ENCODE measurements at regions not wholly inside any gene's neighbourhood (a gene's known extent, or its start where the extent isn't known, plus 50 kb on each side); places are given as distances from the start of the nearest gene placed in this dataset.

GRCh38 chr3:59442046-59442445 lies 392.2 kb upstream of the CFAP20DC start:
- DNase-seq: no peak

GRCh38 chr3:59440285-59441028 lies 390.6 kb upstream of the CFAP20DC start:
- no peak for DNase-seq

GRCh38 chr3:59438492-59438891 lies 388.7 kb upstream of the CFAP20DC start:
- DNase-seq: no peak

- DNase-seq: no peak
Observed at GRCh38 chr3:59436164-59436958, 386.5 kb upstream of the CFAP20DC start.

GRCh38 chr3:59433546-59433945 lies 383.7 kb upstream of the CFAP20DC start:
- no peak for DNase-seq

GRCh38 chr3:59432665-59433064 lies 382.8 kb upstream of the CFAP20DC start:
- no peak for DNase-seq

GRCh38 chr3:59430341-59430740 lies 380.5 kb upstream of the CFAP20DC start:
- DNase-seq: no peak

- no peak for DNase-seq
Observed at GRCh38 chr3:59429198-59429597, 379.4 kb upstream of the CFAP20DC start.

- DNase-seq: no peak
Observed at GRCh38 chr3:59426821-59427565, 377.2 kb upstream of the CFAP20DC start.

- peak; percentile 20 to 43 for DNase-seq
Observed at GRCh38 chr3:59425942-59426341, 376.1 kb upstream of the CFAP20DC start.

- no peak for DNase-seq
Observed at GRCh38 chr3:59425371-59425770, 375.5 kb upstream of the CFAP20DC start.

GRCh38 chr3:59424268-59425010 lies 374.6 kb upstream of the CFAP20DC start:
- no peak for DNase-seq

GRCh38 chr3:59423707-59424106 lies 373.9 kb upstream of the CFAP20DC start:
- DNase-seq: no peak

GRCh38 chr3:59422312-59422711 lies 372.5 kb upstream of the CFAP20DC start:
- DNase-seq: no peak

- no peak for DNase-seq
Observed at GRCh38 chr3:59418836-59419235, 369.0 kb upstream of the CFAP20DC start.

- no peak for DNase-seq
Observed at GRCh38 chr3:59412516-59412915, 362.7 kb upstream of the CFAP20DC start.

- no peak for DNase-seq
Observed at GRCh38 chr3:59411694-59412093, 361.9 kb upstream of the CFAP20DC start.

GRCh38 chr3:59411186-59411585 lies 361.4 kb upstream of the CFAP20DC start:
- DNase-seq: no peak

- DNase-seq: no peak
Observed at GRCh38 chr3:59408047-59408624, 358.3 kb upstream of the CFAP20DC start.

GRCh38 chr3:59407425-59407824 lies 357.6 kb upstream of the CFAP20DC start:
- no peak for DNase-seq

- DNase-seq: no peak
Observed at GRCh38 chr3:59406943-59407342, 357.1 kb upstream of the CFAP20DC start.

- no peak for DNase-seq
Observed at GRCh38 chr3:59404851-59405250, 355.0 kb upstream of the CFAP20DC start.

Measured in stimulated activated CD4-positive, alpha-beta T cell treated with anti-CD3 and anti-CD28 coated beads, Interleukin-2, amount 100 ng/mL, for 48 hours (primary cell).